H1 (cell line): ENCODE measurements at regions not wholly inside any gene's neighbourhood (a gene's known extent, or its start where the extent isn't known, plus 50 kb on each side); places are given as distances from the start of the nearest gene placed in this dataset.
"Not testable (repeated sequence)": the region's sequence is repeated elsewhere in the genome, so short reads cannot be mapped to it uniquely, and the experiment has no call there.

ENCODE experiments used
- CTCF ChIA-PET: fragments of 300-600 bp; sonication (Branson Sonifier 250); formaldehyde crosslinking; loops from one replicate; lab custom pipeline; 2021; ENCODE audit not compliant: partially characterized antibody; lab: Charles Lee
- POLR2A ChIA-PET: fragments of 300-600 bp; sonication (Branson Sonifier 250); formaldehyde crosslinking; loops from one replicate; lab custom pipeline; 2021; ENCODE audit warnings: inconsistent platforms; ENCODE audit not compliant: partially characterized antibody; lab: Charles Lee
- DNase-seq, 2 experiments: peaks; one replicate each; pipeline versions ENCODE4 v3.0.0 to v3.0.0-alpha.2; 2010 to 2022; ENCODE audit warnings: low spot score in 2 of 2, low read depth in 1 of 2, mixed read lengths in 1 of 2
- FAIRE-seq: peaks from 2 replicates; lab custom pipeline; 2011; peaks lifted over from hg19 to GRCh38; lab: Jason Lieb, UNC
- H2AFZ ChIP-seq: 2 replicates; pipeline ENCODE4 v1.8.1; 2012; ENCODE audit warnings: low read length, inconsistent platforms
- H2AK5ac ChIP-seq: 2 replicates; pipeline ENCODE4 v1.6.1; 2013; ENCODE audit warnings: low read depth, low read length
- H2BK120ac ChIP-seq: replicated peaks from 2 replicates; pipeline ENCODE3; 2013; ENCODE audit warnings: low read depth, low read length, inconsistent platforms
- H2BK12ac ChIP-seq: 2 replicates; pipeline ENCODE4 v1.6.1; 2013; ENCODE audit warnings: low read depth, low read length
- H2BK15ac ChIP-seq: 2 replicates; pipeline ENCODE4 v1.6.1; 2013; ENCODE audit warnings: low read length
- H2BK20ac ChIP-seq: 2 replicates; pipeline ENCODE4 v1.6.1; 2013; ENCODE audit warnings: low read length
- H2BK5ac ChIP-seq: 2 replicates; pipeline ENCODE4 v1.6.1; 2013; ENCODE audit warnings: low read depth, low read length
- H3K14ac ChIP-seq: 2 replicates; pipeline ENCODE4 v1.6.1; 2013; ENCODE audit warnings: inconsistent platforms; ENCODE audit not compliant: insufficient read length
- H3K18ac ChIP-seq: 2 replicates; pipeline ENCODE4 v1.6.1; 2013; ENCODE audit warnings: low read length; ENCODE audit errors: extremely low read depth
- H3K23ac ChIP-seq: 2 replicates; pipeline ENCODE4 v1.6.1; 2013; ENCODE audit warnings: inconsistent platforms; ENCODE audit not compliant: insufficient read length
- H3K23me2 ChIP-seq: 2 replicates; pipeline ENCODE4 v1.6.1; 2013; ENCODE audit warnings: low read depth, low read length
- H3K27ac ChIP-seq: 2 replicates; pipeline ENCODE4 v1.6.1; 2011; ENCODE audit warnings: low read depth, low read length, inconsistent platforms
- H3K27me3 ChIP-seq, 4 experiments: replicated peaks in 1 of 4; 1 replicate in 1 of 4; 2 replicates in 3 of 4; pipeline versions ENCODE4 v1.6.1 to v1.8.1; 2011 to 2013; ENCODE audit warnings: low read length in 3 of 4, mild to moderate bottlenecking in 3 of 4, inconsistent platforms in 2 of 4, mixed read lengths in 2 of 4, moderate library complexity in 1 of 4; ENCODE audit not compliant: control insufficient read depth in 3 of 4, insufficient read depth in 3 of 4; ENCODE audit errors: extremely low read depth in 1 of 4
- H3K36me3 ChIP-seq, 4 experiments: 2 replicates each; pipeline versions ENCODE4 v1.6.1 to v1.8.1; 2011 to 2013; ENCODE audit warnings: mild to moderate bottlenecking in 4 of 4, low read length in 3 of 4, moderate library complexity in 2 of 4, control low read depth in 1 of 4, inconsistent platforms in 1 of 4; ENCODE audit not compliant: insufficient read depth in 4 of 4, control insufficient read depth in 2 of 4
- H3K4ac ChIP-seq: replicated peaks from 2 replicates; pipeline ENCODE3; 2013; ENCODE audit warnings: low read length, low read depth, mixed read lengths, inconsistent platforms; ENCODE audit not compliant: insufficient read length
- H3K4me1 ChIP-seq, 4 experiments: replicated peaks in 1 of 4; 1 replicate in 1 of 4; 2 replicates in 3 of 4; pipeline versions ENCODE4 v1.6.1 to v1.8.1; 2011 to 2013; ENCODE audit warnings: low read length in 3 of 4, inconsistent platforms in 2 of 4, mixed read lengths in 1 of 4; ENCODE audit not compliant: insufficient read depth in 4 of 4, control insufficient read depth in 3 of 4
- H3K4me2 ChIP-seq, 2 experiments: 2 replicates each; pipeline versions ENCODE4 v1.6.1 to v1.8.1; 2011 to 2013; ENCODE audit warnings: low read depth in 2 of 2, low read length in 2 of 2, control low read depth in 1 of 2, inconsistent platforms in 1 of 2, mild to moderate bottlenecking in 1 of 2; ENCODE audit not compliant: insufficient read depth in 1 of 2
- H3K4me3 ChIP-seq, 4 experiments: fragments of 200-600, 300-600 bp in 1 of 4; sonication (generic), shearing (Covaris generic), sonication (Bioruptor Twin) in 1 of 4; 2 replicates each; pipeline versions ENCODE4 v1.5.1 to v1.8.1; 2011 to 2016; ENCODE audit warnings: low read length in 4 of 4, low read depth in 3 of 4, control low read depth in 2 of 4, inconsistent platforms in 2 of 4, mild to moderate bottlenecking in 2 of 4, mixed read lengths in 1 of 4, moderate library complexity in 1 of 4; ENCODE audit not compliant: insufficient read depth in 2 of 4; ENCODE audit errors: extremely low read depth in 1 of 4
- H3K56ac ChIP-seq: replicated peaks from 2 replicates; pipeline ENCODE3; 2013; ENCODE audit warnings: low read depth, mild to moderate bottlenecking, mixed read lengths, low read length, inconsistent platforms; ENCODE audit not compliant: insufficient read length
- H3K79me1 ChIP-seq: 2 replicates; pipeline ENCODE4 v1.6.1; 2013; ENCODE audit warnings: low read depth, low read length, control low read depth
- H3K79me2 ChIP-seq, 2 experiments: 2 replicates each; pipeline versions ENCODE4 v1.6.1 to v1.8.1; 2012 to 2013; ENCODE audit warnings: low read length in 2 of 2, mild to moderate bottlenecking in 2 of 2, inconsistent platforms in 1 of 2; ENCODE audit not compliant: insufficient read depth in 2 of 2, control insufficient read depth in 1 of 2
- H3K9ac ChIP-seq, 4 experiments: replicated peaks in 1 of 4; 1 replicate in 1 of 4; 2 replicates in 3 of 4; pipeline versions ENCODE4 v1.6.1 to v1.8.1; 2011 to 2013; ENCODE audit warnings: low read depth in 3 of 4, low read length in 3 of 4, control low read depth in 2 of 4, mild to moderate bottlenecking in 2 of 4, moderate library complexity in 2 of 4, inconsistent platforms in 1 of 4; ENCODE audit errors: extremely low read depth in 1 of 4
- H3K9me3 ChIP-seq, 2 experiments: 2 replicates each; pipeline versions ENCODE4 v1.6.1 to v1.8.1; 2012 to 2013; ENCODE audit warnings: mild to moderate bottlenecking in 2 of 2, moderate library complexity in 2 of 2, control low read depth in 1 of 2, inconsistent platforms in 1 of 2, low read depth in 1 of 2, low read length in 1 of 2, mixed read lengths in 1 of 2; ENCODE audit not compliant: insufficient read depth in 2 of 2
- H4K20me1 ChIP-seq, 2 experiments: replicated peaks in 1 of 2; 2 replicates each; pipeline versions ENCODE3 to v1.8.1; 2011 to 2013; ENCODE audit warnings: inconsistent platforms in 2 of 2, low read length in 2 of 2, mild to moderate bottlenecking in 1 of 2; ENCODE audit not compliant: insufficient read depth in 2 of 2, control insufficient read depth in 1 of 2
- H4K5ac ChIP-seq: 2 replicates; pipeline ENCODE4 v1.6.1; 2013; ENCODE audit warnings: low read length, low read depth, mixed read lengths, inconsistent platforms; ENCODE audit not compliant: insufficient read length
- H4K8ac ChIP-seq: 2 replicates; pipeline ENCODE4 v1.8.0; 2013; ENCODE audit warnings: mild to moderate bottlenecking, moderate library complexity, low read length, inconsistent platforms; ENCODE audit not compliant: insufficient read depth; ENCODE audit errors: extremely low read depth
- H4K91ac ChIP-seq: replicated peaks from 2 replicates; pipeline ENCODE3; 2013; ENCODE audit warnings: low read length, mixed read lengths, inconsistent platforms; ENCODE audit not compliant: insufficient read length
- RBBP5 ChIP-seq: IDR thresholded peaks from 2 replicates; pipeline ENCODE4 v1.7.1; 2012; ENCODE audit warnings: low read depth, mild to moderate bottlenecking, inconsistent platforms, low read length, moderate library complexity, borderline replicate concordance
- WGBS, 2 experiments: shearing (Covaris generic) in 1 of 2; methylation state at CpG; one replicate each; pipeline versions ENCODE4 v1.1.6 to v1.1.7; 2013 to 2015; ENCODE audit warnings: low lambda C conversion rate in 2 of 2, mixed read lengths in 2 of 2, inconsistent platforms in 1 of 2, low coverage in 1 of 2, missing lambda C conversion rate in 1 of 2; ENCODE audit not compliant: insufficient replicate concordance in 2 of 2, insufficient coverage in 1 of 2, insufficient read length in 1 of 2; ENCODE audit errors: extremely low coverage in 1 of 2, missing lambda C conversion rate in 1 of 2; 5-methylcytosine and 5-hydroxymethylcytosine counted together

DNA sequence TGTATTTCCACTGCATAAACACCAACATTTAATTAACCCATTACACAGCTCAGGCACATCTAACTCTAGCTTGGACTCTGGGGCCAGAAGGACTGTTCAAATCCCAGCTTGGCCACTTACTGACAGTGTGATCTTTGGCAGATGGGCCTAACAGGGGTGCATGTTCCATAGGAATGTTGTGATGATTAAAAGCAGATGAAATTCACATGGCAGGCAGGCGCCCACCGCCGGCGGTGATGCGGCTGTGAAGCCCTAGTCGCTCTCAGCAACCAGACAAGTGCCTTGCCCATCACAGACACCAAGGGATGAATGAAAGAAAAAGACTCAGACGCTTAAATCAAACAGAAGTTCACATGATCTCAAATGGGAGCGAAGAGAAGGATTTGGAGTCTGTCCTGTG is 84.6 kb upstream of the WSB1 start:
- TF ChIP-seq RBBP5 = no peak
- Histone ChIP-seq H3K23me2 (no peaks in the 10 kb centered on the region), H3K79me1 (no peaks in the 10 kb centered on the region), H3K4me1 (no peaks in the 10 kb centered on the region), H3K23ac (no peak overlapping the region), H3K4me3 (no peak overlapping the region), H4K5ac (no peak overlapping the region), H3K18ac (no peak overlapping the region), H2AFZ (no peak overlapping the region), H2BK15ac (no peak overlapping the region), H3K9me3 (peaks cover 12 to 32% of the 10 kb centered on the region in 2 experiments), H2BK5ac (no peak overlapping the region), H2BK120ac (no peak overlapping the region), H3K27me3 (no peaks in the 10 kb centered on the region), H4K91ac (no peak overlapping the region), H3K56ac (no peak overlapping the region), H2BK20ac (no peak overlapping the region), H3K14ac (no peak overlapping the region), H3K79me2 (no peaks in the 10 kb centered on the region), H3K27ac (no peak overlapping the region), H4K20me1 (no peaks in the 10 kb centered on the region), H3K4ac (no peak overlapping the region), H3K4me2 (no peak overlapping the region), H3K9ac (no peak overlapping the region), H2AK5ac (no peak overlapping the region), H3K36me3 (no peaks in the 10 kb centered on the region), H2BK12ac (no peak overlapping the region), H4K8ac (no peak overlapping the region)
- DNase-seq (no peak), FAIRE-seq (peak; percentile 74)
- ChIA-PET CTCF (no interaction called here), POLR2A (no interaction called here)
- WGBS, 2 experiments = 85% methylated on average over 7 of the region's 8 CpGs; no CpG with 5 or more reads in 1 of the 2 experiments

DNA sequence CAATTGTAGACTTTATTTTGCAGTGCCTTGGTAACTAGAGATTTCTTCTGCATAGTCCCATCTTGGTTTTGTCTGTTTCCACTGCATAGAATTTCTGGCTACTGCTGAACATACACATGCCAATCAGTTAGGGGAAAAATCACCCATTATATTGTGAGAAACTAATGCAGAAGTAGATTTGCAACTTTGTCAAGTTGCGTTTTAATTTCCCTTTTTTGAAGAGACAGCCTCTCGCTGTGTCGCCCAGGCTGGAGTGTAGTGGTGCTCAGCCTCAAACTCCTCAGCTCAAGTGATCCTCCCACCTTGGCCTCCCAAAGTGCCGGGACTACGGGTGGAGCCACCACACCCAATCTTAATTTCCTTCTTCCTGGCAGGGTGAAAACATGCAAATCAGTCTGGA is 83.1 kb upstream of the WSB1 start:
- WGBS, 2 experiments = 83% methylated on average over 1 of the region's 5 CpGs; no CpG with 5 or more reads in 1 of the 2 experiments
- FAIRE-seq = not testable (repeated sequence)

More for the DNA sequence above, 83.1 kb upstream of the WSB1 start:
- CTCF ChIA-PET, H2BK15ac ChIP-seq, H3K4me2 ChIP-seq, H4K20me1 ChIP-seq, H3K4me1 ChIP-seq, H3K23me2 ChIP-seq, H3K18ac ChIP-seq, H3K14ac ChIP-seq, DNase-seq, H3K4ac ChIP-seq, H2BK20ac ChIP-seq, H2AFZ ChIP-seq, H3K27me3 ChIP-seq, POLR2A ChIA-PET, H3K4me3 ChIP-seq, H3K56ac ChIP-seq, H2AK5ac ChIP-seq, H2BK120ac ChIP-seq, H4K5ac ChIP-seq, H2BK5ac ChIP-seq, H3K79me1 ChIP-seq, H3K27ac ChIP-seq, H4K8ac ChIP-seq, H3K79me2 ChIP-seq, H2BK12ac ChIP-seq, H3K36me3 ChIP-seq, H3K9ac ChIP-seq, H4K91ac ChIP-seq, H3K23ac ChIP-seq: not testable (repeated sequence)
- peaks cover 20 to 36% of the 10 kb centered on the region in 2 experiments for H3K9me3 ChIP-seq
